ENCODE measurements at regions not wholly inside any gene's neighbourhood (a gene's known extent, or its start where the extent isn't known, plus 50 kb on each side); places are given as distances from the start of the nearest gene placed in this dataset.

DNA sequence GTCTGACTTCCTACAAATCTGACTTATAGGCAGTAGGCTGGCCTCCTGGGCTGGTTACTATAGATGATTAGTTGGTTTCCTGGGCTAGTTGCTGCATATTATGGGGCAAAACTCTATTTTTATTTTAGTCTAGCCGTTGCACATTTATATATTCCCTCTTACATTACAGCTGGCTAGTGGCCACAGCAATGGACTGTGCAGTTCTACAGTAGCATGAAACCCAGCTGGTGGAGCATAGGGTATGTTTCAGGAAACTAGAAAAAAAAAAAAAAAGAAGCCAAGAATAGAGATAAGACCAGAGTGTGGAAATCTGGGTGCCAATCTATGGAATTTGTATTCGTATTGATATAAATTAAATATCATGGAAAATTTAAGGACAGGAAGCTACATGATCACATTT lies 304.4 kb upstream of the NBEA start:
- DNase-seq (ENCODE audit: low read depth) = no peak
- H3K4me3 ChIP-seq (ENCODE audit: low read depth, low read length) = no peak overlapping the region
- TF ChIP-seq, protein P1, sequence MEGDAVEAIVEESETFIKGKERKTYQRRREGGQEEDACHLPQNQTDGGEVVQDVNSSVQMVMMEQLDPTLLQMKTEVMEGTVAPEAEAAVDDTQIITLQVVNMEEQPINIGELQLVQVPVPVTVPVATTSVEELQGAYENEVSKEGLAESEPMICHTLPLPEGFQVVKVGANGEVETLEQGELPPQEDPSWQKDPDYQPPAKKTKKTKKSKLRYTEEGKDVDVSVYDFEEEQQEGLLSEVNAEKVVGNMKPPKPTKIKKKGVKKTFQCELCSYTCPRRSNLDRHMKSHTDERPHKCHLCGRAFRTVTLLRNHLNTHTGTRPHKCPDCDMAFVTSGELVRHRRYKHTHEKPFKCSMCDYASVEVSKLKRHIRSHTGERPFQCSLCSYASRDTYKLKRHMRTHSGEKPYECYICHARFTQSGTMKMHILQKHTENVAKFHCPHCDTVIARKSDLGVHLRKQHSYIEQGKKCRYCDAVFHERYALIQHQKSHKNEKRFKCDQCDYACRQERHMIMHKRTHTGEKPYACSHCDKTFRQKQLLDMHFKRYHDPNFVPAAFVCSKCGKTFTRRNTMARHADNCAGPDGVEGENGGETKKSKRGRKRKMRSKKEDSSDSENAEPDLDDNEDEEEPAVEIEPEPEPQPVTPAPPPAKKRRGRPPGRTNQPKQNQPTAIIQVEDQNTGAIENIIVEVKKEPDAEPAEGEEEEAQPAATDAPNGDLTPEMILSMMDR (IDR thresholded peaks at IDR 0.05; ENCODE audit: low read depth, low read length) = no peak

GRCh38 chr13:34638897-34639296 lies 303.2 kb upstream of the NBEA start:
- DNase-seq (ENCODE audit: low read depth) = no peak
- no peak overlapping the region for H3K4me3 ChIP-seq (ENCODE audit: low read depth, low read length)
- no peak for TF ChIP-seq MAX (IDR thresholded peaks at IDR 0.05; ENCODE audit: low read depth, low read length)
- no peak for TF ChIP-seq MYC (IDR thresholded peaks at IDR 0.05; ENCODE audit: low read depth, low read length)
- no peak for TF ChIP-seq POLR2A (IDR thresholded peaks at IDR 0.05; ENCODE audit: extremely low read depth, insufficient read length)
- TF ChIP-seq, protein P1 (IDR thresholded peaks at IDR 0.05; ENCODE audit: low read depth, low read length) = no peak

GRCh38 chr13:34640179-34640992 lies 301.7 kb upstream of the NBEA start:
- DNase-seq (ENCODE audit: low read depth) = no peak
- TF ChIP-seq POLR2A (IDR thresholded peaks at IDR 0.05; ENCODE audit: extremely low read depth, insufficient read length) (no peak), MAX (IDR thresholded peaks at IDR 0.05; ENCODE audit: low read depth, low read length) (no peak), MYC (IDR thresholded peaks at IDR 0.05; ENCODE audit: low read depth, low read length) (no peak)
- TF ChIP-seq, protein P1 (IDR thresholded peaks at IDR 0.05; ENCODE audit: low read depth, low read length) = no peak
- no peak overlapping the region for H3K4me3 ChIP-seq (ENCODE audit: low read depth, low read length)

GRCh38 chr13:34640993-34641330 lies 301.1 kb upstream of the NBEA start:
- no peak overlapping the region for H3K4me3 ChIP-seq (ENCODE audit: low read depth, low read length)
- no peak for TF ChIP-seq MAX (IDR thresholded peaks at IDR 0.05; ENCODE audit: low read depth, low read length)
- no peak for DNase-seq (ENCODE audit: low read depth)

DNA sequence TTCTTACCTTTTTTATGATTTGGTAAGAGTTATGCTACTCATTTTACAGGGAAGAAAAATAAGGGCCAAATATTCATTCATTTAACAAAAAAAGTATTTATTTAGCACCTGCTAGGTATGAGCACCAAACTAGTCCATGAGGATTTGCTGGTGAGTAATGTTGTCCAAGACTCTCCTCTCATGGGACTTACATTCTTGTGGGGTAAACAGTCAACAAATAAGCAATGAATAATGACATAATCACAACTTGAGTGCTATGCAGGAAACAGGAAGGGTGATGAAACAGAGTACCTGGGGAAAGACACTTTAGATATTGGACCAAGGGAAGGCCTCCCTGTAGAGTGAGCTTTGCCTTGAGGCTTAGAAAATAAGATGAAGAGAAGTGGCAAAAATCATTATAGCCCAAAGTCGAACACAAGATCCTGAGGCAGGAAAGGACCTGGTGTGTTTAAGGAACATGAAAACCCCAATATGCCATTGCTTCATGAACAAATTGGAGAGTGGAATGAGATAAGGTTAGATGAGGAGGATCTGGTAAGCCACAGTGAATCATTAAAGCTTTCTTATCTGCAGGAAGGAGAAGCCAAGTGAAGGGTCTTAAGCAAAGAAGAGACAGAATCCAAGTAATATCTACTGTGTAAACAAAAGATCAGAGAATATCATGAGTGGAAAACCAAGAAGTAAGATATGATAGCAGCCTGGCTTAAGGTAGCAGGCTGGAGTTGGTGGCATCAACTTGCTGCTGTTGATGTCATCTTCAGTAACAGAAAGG lies 294.5 kb upstream of the NBEA start:
- H3K4me3 ChIP-seq (ENCODE audit: low read depth, low read length) = no peak overlapping the region
- no peak for DNase-seq (ENCODE audit: low read depth)
- TF ChIP-seq POLR2A (IDR thresholded peaks at IDR 0.05; ENCODE audit: extremely low read depth, insufficient read length) (no peak), MAX (IDR thresholded peaks at IDR 0.05; ENCODE audit: low read depth, low read length) (no peak), MYC (IDR thresholded peaks at IDR 0.05; ENCODE audit: low read depth, low read length) (no peak)
- TF ChIP-seq, protein P1 (IDR thresholded peaks at IDR 0.05; ENCODE audit: low read depth, low read length) = no peak

- no peak for DNase-seq (ENCODE audit: low read depth)
- no peak for TF ChIP-seq POLR2A (IDR thresholded peaks at IDR 0.05; ENCODE audit: extremely low read depth, insufficient read length)
- TF ChIP-seq MAX (IDR thresholded peaks at IDR 0.05; ENCODE audit: low read depth, low read length) = no peak
- TF ChIP-seq, protein P1 (IDR thresholded peaks at IDR 0.05; ENCODE audit: low read depth, low read length) = no peak
- TF ChIP-seq MYC (IDR thresholded peaks at IDR 0.05; ENCODE audit: low read depth, low read length) = no peak
- H3K4me3 ChIP-seq (ENCODE audit: low read depth, low read length) = no peak overlapping the region
These were observed 287.9 kb upstream of the NBEA start for GRCh38 chr13:34654203-34654602.
